ENCODE measurements at regions not wholly inside any gene's neighbourhood (a gene's known extent, or its start where the extent isn't known, plus 50 kb on each side); places are given as distances from the start of the nearest gene placed in this dataset.
"Not testable (repeated sequence)": the region's sequence is repeated elsewhere in the genome, so short reads cannot be mapped to it uniquely, and the experiment has no call there.

- DNase-seq (ENCODE audit: low read depth), result no peak
Measured at GRCh38 chr14:101248840-101249675, 312.2 kb upstream of the DIO3 start.

GRCh38 chr14:101249676-101250036, 311.6 kb upstream of the DIO3 start:
- DNase-seq (ENCODE audit: low read depth), result no peak

GRCh38 chr14:101250336-101250947, 310.9 kb upstream of the DIO3 start:
- DNase-seq (ENCODE audit: low read depth), result no peak

GRCh38 chr14:101250948-101251811, 310.1 kb upstream of the DIO3 start:
- no peak for DNase-seq (ENCODE audit: low read depth)

GRCh38 chr14:101251812-101252442, 309.4 kb upstream of the DIO3 start:
- no peak for DNase-seq (ENCODE audit: low read depth)

GRCh38 chr14:101252443-101253214, 308.7 kb upstream of the DIO3 start:
- no peak for DNase-seq (ENCODE audit: low read depth)

GRCh38 chr14:101253948-101254347, 307.3 kb upstream of the DIO3 start:
- DNase-seq (ENCODE audit: low read depth), result no peak

- DNase-seq (ENCODE audit: low read depth), result no peak
Measured at GRCh38 chr14:101254805-101255764, 306.2 kb upstream of the DIO3 start.

- no peak for DNase-seq (ENCODE audit: low read depth)
Measured at GRCh38 chr14:101255765-101256125, 305.6 kb upstream of the DIO3 start.

- DNase-seq (ENCODE audit: low read depth), result no peak
Measured at GRCh38 chr14:101256266-101256665, 305.0 kb upstream of the DIO3 start.

- DNase-seq (ENCODE audit: low read depth), result no peak
Measured at GRCh38 chr14:101257551-101257950, 303.7 kb upstream of the DIO3 start.

GRCh38 chr14:101259748-101260147, 301.5 kb upstream of the DIO3 start:
- no peak for DNase-seq (ENCODE audit: low read depth)

GRCh38 chr14:101266441-101266840, 294.9 kb upstream of the DIO3 start:
- not testable (repeated sequence) for DNase-seq (ENCODE audit: low read depth)

GRCh38 chr14:101273091-101273490, 288.2 kb upstream of the DIO3 start:
- no peak for DNase-seq (ENCODE audit: low read depth)

- DNase-seq (ENCODE audit: low read depth), result no peak
Measured at GRCh38 chr14:101276309-101277091, 284.8 kb upstream of the DIO3 start.

- DNase-seq (ENCODE audit: low read depth), result no peak
Measured at GRCh38 chr14:101282418-101282817, 278.9 kb upstream of the DIO3 start.

- DNase-seq (ENCODE audit: low read depth), result no peak
Measured at GRCh38 chr14:101284711-101285110, 276.6 kb upstream of the DIO3 start.

GRCh38 chr14:101286271-101287018, 274.9 kb upstream of the DIO3 start:
- no peak for DNase-seq (ENCODE audit: low read depth)

Measured in stimulated activated CD8-positive, alpha-beta memory T cell treated with anti-CD3 and anti-CD28 coated beads, Interleukin-4, amount 100 ng/mL, for 24 hours (primary cell).